Upper lobe of left lung (tissue), 4 donors: ENCODE measurements at regions not wholly inside any gene's neighbourhood (a gene's known extent, or its start where the extent isn't known, plus 50 kb on each side); places are given as distances from the start of the nearest gene placed in this dataset.

ENCODE experiments used
- CTCF ChIP-seq, 6 experiments: fragments of 450-650 bp in 4 of 6; fragments of 200-600 bp in 2 of 6; sonication (generic) in 2 of 6; IDR thresholded peaks; one replicate each; pipeline ENCODE4 v1.5.1; 2016 to 2019; ENCODE audit warnings: antibody characterized with exemption in 6 of 6
- EP300 ChIP-seq, 4 donors: sonication (generic); formaldehyde crosslinking; IDR thresholded peaks; one replicate each; pipeline ENCODE4 v1.5.1; 2017; ENCODE audit warnings: antibody characterized with exemption in 4 of 4, control low read depth in 2 of 4
- POLR2A ChIP-seq, 4 donors: fragments of 450-650 bp; IDR thresholded peaks; one replicate each; pipeline ENCODE4 v1.5.1; 2016 to 2017; ENCODE audit warnings: antibody characterized with exemption in 4 of 4, mild to moderate bottlenecking in 2 of 4
- POLR2AphosphoS5 ChIP-seq, 2 donors: sonication (generic); formaldehyde crosslinking; IDR thresholded peaks; one replicate each; pipeline ENCODE4 v1.5.1; 2017; ENCODE audit warnings: antibody characterized with exemption in 2 of 2

- no peak for TF ChIP-seq POLR2A (IDR thresholded peaks at IDR 0.05)
- TF ChIP-seq CTCF (IDR thresholded peaks at IDR 0.05): no peak
- TF ChIP-seq EP300 (IDR thresholded peaks at IDR 0.05): no peak
- no peak for TF ChIP-seq POLR2AphosphoS5 (IDR thresholded peaks at IDR 0.05)
These were observed 109.2 kb upstream of the TRIM24 start for GRCh38 chr7:138350701-138351357.
